IMR-90 (cell line): ENCODE measurements at regions not wholly inside any gene's neighbourhood (a gene's known extent, or its start where the extent isn't known, plus 50 kb on each side); places are given as distances from the start of the nearest gene placed in this dataset.
A peak's percentile ranks its signal among the peaks of the same experiment; 100 is the strongest.

Experiments used
- ATAC-seq: fragments of 200-7000 bp; cut with Tn5 transposase; 2 replicates; pipeline ENCODE4 v1.9.1; 2020; ENCODE audit warnings: low read depth, mild to moderate bottlenecking, moderate library complexity
- BruUV-seq: library from RNA; stranded (reverse); fragments of 400-500 nt; replicated peaks from 2 replicates; lab custom pipeline; 2021; lab: Mats Ljungman, UMichigan
- CTCF ChIA-PET: fragments of 300-600 bp; formaldehyde crosslinking; extraction: SDS; loops from one replicate; lab custom pipeline; 2021; ENCODE audit warnings: antibody characterized with exemption; lab: Yijun Ruan, JAX
- POLR2A ChIA-PET: fragments of 300-600 bp; sonication (Branson Sonifier 250); formaldehyde crosslinking; loops from one replicate; lab custom pipeline; 2022; ENCODE audit warnings: antibody characterized with exemption; ENCODE audit not compliant: unreplicated experiment; lab: Charles Lee
- DNase-seq: peaks from one replicate; pipeline ENCODE4 v3.0.0; 2013
- H2AFZ ChIP-seq: replicated peaks from 2 replicates; pipeline ENCODE3; 2013; ENCODE audit warnings: low read length, mild to moderate bottlenecking; ENCODE audit not compliant: poor library complexity
- H2AK5ac ChIP-seq: 2 replicates; pipeline ENCODE4 v1.6.1; 2013; ENCODE audit warnings: low read depth, low read length, inconsistent platforms
- H2AK9ac ChIP-seq: replicated peaks from 2 replicates; pipeline ENCODE3; 2013; ENCODE audit warnings: mild to moderate bottlenecking, low read depth, low read length, moderate library complexity; ENCODE audit not compliant: poor library complexity
- H2BK120ac ChIP-seq: 2 replicates; pipeline ENCODE4 v1.6.1; 2013; ENCODE audit warnings: low read depth, low read length, inconsistent platforms
- H2BK15ac ChIP-seq: 3 replicates; pipeline ENCODE4 v1.6.1; 2013; ENCODE audit warnings: low read depth, low read length, inconsistent platforms
- H2BK20ac ChIP-seq: 2 replicates; pipeline ENCODE4 v1.6.1; 2013; ENCODE audit warnings: low read depth, mild to moderate bottlenecking, inconsistent platforms, low read length, moderate library complexity
- H2BK5ac ChIP-seq: 2 replicates; pipeline ENCODE4 v1.6.1; 2013; ENCODE audit warnings: mild to moderate bottlenecking, low read depth, low read length, inconsistent platforms; ENCODE audit not compliant: poor library complexity, severe bottlenecking
- H3K14ac ChIP-seq: replicated peaks from 2 replicates; pipeline ENCODE4 v1.6.1; 2013; ENCODE audit warnings: low read depth, low read length, inconsistent platforms
- H3K18ac ChIP-seq: 2 replicates; pipeline ENCODE4 v1.6.1; 2013; ENCODE audit warnings: low read depth, low read length, control low read depth
- H3K23ac ChIP-seq: 2 replicates; pipeline ENCODE4 v1.6.1; 2013; ENCODE audit warnings: low read depth, low read length, inconsistent platforms
- H3K27ac ChIP-seq: 2 replicates; pipeline ENCODE4 v1.5.1; 2013; ENCODE audit warnings: mild to moderate bottlenecking, control low read depth, low read length; ENCODE audit not compliant: insufficient read depth
- H3K27me3 ChIP-seq: 2 replicates; pipeline ENCODE4 v1.6.1; 2013; ENCODE audit warnings: low read length; ENCODE audit not compliant: control insufficient read depth, insufficient read depth
- H3K36me3 ChIP-seq: 2 replicates; pipeline ENCODE4 v1.6.1; 2013; ENCODE audit warnings: low read length, mixed read lengths; ENCODE audit not compliant: control insufficient read depth, insufficient read depth
- H3K4ac ChIP-seq: 2 replicates; pipeline ENCODE4 v1.6.1; 2013; ENCODE audit warnings: low read depth, low read length, inconsistent platforms
- H3K4me1 ChIP-seq: 2 replicates; pipeline ENCODE4 v1.6.1; 2013; ENCODE audit warnings: low read length, mixed read lengths; ENCODE audit not compliant: control insufficient read depth, insufficient read depth
- H3K4me2 ChIP-seq: 2 replicates; pipeline ENCODE4 v1.6.1; 2013; ENCODE audit warnings: low read depth, mild to moderate bottlenecking, control low read depth, low read length, moderate library complexity
- H3K4me3 ChIP-seq: 2 replicates; pipeline ENCODE4 v1.5.1; 2013; ENCODE audit warnings: low read depth, mild to moderate bottlenecking, control low read depth, low read length, moderate library complexity; ENCODE audit not compliant: insufficient read depth
- H3K56ac ChIP-seq: 2 replicates; pipeline ENCODE4 v1.6.1; 2013; ENCODE audit warnings: low read length, inconsistent platforms; ENCODE audit not compliant: insufficient read depth; ENCODE audit errors: extremely low read depth
- H3K79me1 ChIP-seq, 2 experiments: 2 replicates each; pipeline ENCODE4 v1.6.1; 2013; ENCODE audit warnings: low read length in 2 of 2, inconsistent platforms in 1 of 2, low read depth in 1 of 2
- H3K9ac ChIP-seq: 2 replicates; pipeline ENCODE4 v1.6.1; 2013; ENCODE audit warnings: low read depth, low read length, control low read depth
- H3K9me1 ChIP-seq: 2 replicates; pipeline ENCODE4 v1.6.1; 2013; ENCODE audit warnings: low read length, inconsistent platforms; ENCODE audit not compliant: insufficient read depth
- H3K9me3 ChIP-seq: 2 replicates; pipeline ENCODE4 v1.6.1; 2013; ENCODE audit warnings: low read length; ENCODE audit not compliant: control insufficient read depth, insufficient read depth
- H4K20me1 ChIP-seq: 2 replicates; pipeline ENCODE4 v1.6.1; 2013; ENCODE audit warnings: low read length, inconsistent platforms; ENCODE audit not compliant: insufficient read depth
- H4K5ac ChIP-seq: 2 replicates; pipeline ENCODE4 v1.6.1; 2013; ENCODE audit warnings: mild to moderate bottlenecking, low read depth, low read length, control low read depth
- H4K8ac ChIP-seq, 2 experiments: 2 replicates each; pipeline ENCODE4 v1.6.1; 2013; ENCODE audit warnings: low read depth in 2 of 2, low read length in 2 of 2, control low read depth in 1 of 2, inconsistent platforms in 1 of 2
- H4K91ac ChIP-seq: 2 replicates; pipeline ENCODE4 v1.6.1; 2013; ENCODE audit warnings: low read depth, low read length, inconsistent platforms; ENCODE audit not compliant: insufficient read depth
- BHLHE40 ChIP-seq: fragments of 150-350 bp; IDR thresholded peaks from 2 replicates; pipeline ENCODE4 v1.6.1; 2016; ENCODE audit warnings: mild to moderate bottlenecking, low read depth, low read length
- CHD1 ChIP-seq: IDR thresholded peaks from 2 replicates; pipeline ENCODE4 v1.6.1; 2012; ENCODE audit warnings: low read depth, low read length, improper control_type of control experiment
- FOS ChIP-seq: fragments of 150-350 bp; IDR thresholded peaks from 2 replicates; pipeline ENCODE4 v1.6.1; 2016; ENCODE audit warnings: low read depth, low read length
- MAZ ChIP-seq: IDR thresholded peaks from 2 replicates; pipeline ENCODE4 v1.6.1; 2012; ENCODE audit warnings: low read depth, mild to moderate bottlenecking, low read length, improper control_type of control experiment, moderate library complexity, borderline replicate concordance
- MXI1 ChIP-seq: IDR thresholded peaks from 2 replicates; pipeline ENCODE4 v1.6.1; 2012; ENCODE audit warnings: low read depth, mild to moderate bottlenecking, low read length, moderate library complexity, borderline replicate concordance
- NFE2L2 ChIP-seq: fragments of 150-350 bp; IDR thresholded peaks from 2 replicates; pipeline ENCODE4 v1.6.1; 2016; ENCODE audit warnings: low read depth, mild to moderate bottlenecking, low read length
- POLR2A ChIP-seq: IDR thresholded peaks from 2 replicates; pipeline ENCODE4 v1.6.1; 2012; ENCODE audit warnings: mild to moderate bottlenecking, low read depth, low read length
- RAD21 ChIP-seq: IDR thresholded peaks from 2 replicates; pipeline ENCODE4 v1.6.1; 2012; ENCODE audit warnings: low read length, improper control_type of control experiment
- RCOR1 ChIP-seq: IDR thresholded peaks from 2 replicates; pipeline ENCODE4 v1.6.1; 2012; ENCODE audit warnings: mild to moderate bottlenecking, low read length, improper control_type of control experiment; ENCODE audit not compliant: insufficient replicate concordance
- RFX5 ChIP-seq: IDR thresholded peaks from 2 replicates; pipeline ENCODE4 v1.8.0; 2012; ENCODE audit warnings: low read depth, mild to moderate bottlenecking, low read length, moderate library complexity
- SMC3 ChIP-seq: fragments of 150-350 bp; IDR thresholded peaks from 2 replicates; pipeline ENCODE4 v1.6.1; 2016; ENCODE audit warnings: low read depth, mild to moderate bottlenecking, antibody characterized with exemption, low read length, moderate library complexity
- WGBS, 2 experiments: methylation state at CpG; one replicate each; pipeline versions ENCODE4 v1.1.5 to v1.1.7; 2013; ENCODE audit warnings: missing lambda C conversion rate in 2 of 2; ENCODE audit not compliant: insufficient read length in 1 of 2; ENCODE audit errors: extremely low coverage in 2 of 2; 5-methylcytosine and 5-hydroxymethylcytosine counted together
- dilution Hi-C: fragments of 300-500 bp; cut with HindIII; formaldehyde crosslinking; loops from one replicate; pipeline ENCODE4 v1.14.3; 2018; ENCODE audit warnings: low sequenced_read_pairs; ENCODE audit not compliant: unreplicated experiment
- in situ Hi-C: fragments of 300-500 bp; cut with MboI; formaldehyde crosslinking; loops from 3 replicates; pipeline ENCODE4 v1.14.3; 2019; ENCODE audit warnings: low sequenced_read_pairs, inconsistent platforms, mixed read lengths
- intact Hi-C: fragments of 100-400 bp; cut with micrococcal nuclease; formaldehyde crosslinking; loops from 2 replicates; pipeline ENCODE4 v1.10.0; 2022
- TF ChIP-seq, protein P1 (sequence below): conservative IDR thresholded peaks from 2 replicates; pipeline ENCODE4 v1.5.1; 2012; ENCODE audit warnings: mild to moderate bottlenecking, low read depth, low read length, improper control_type of control experiment

DNA sequence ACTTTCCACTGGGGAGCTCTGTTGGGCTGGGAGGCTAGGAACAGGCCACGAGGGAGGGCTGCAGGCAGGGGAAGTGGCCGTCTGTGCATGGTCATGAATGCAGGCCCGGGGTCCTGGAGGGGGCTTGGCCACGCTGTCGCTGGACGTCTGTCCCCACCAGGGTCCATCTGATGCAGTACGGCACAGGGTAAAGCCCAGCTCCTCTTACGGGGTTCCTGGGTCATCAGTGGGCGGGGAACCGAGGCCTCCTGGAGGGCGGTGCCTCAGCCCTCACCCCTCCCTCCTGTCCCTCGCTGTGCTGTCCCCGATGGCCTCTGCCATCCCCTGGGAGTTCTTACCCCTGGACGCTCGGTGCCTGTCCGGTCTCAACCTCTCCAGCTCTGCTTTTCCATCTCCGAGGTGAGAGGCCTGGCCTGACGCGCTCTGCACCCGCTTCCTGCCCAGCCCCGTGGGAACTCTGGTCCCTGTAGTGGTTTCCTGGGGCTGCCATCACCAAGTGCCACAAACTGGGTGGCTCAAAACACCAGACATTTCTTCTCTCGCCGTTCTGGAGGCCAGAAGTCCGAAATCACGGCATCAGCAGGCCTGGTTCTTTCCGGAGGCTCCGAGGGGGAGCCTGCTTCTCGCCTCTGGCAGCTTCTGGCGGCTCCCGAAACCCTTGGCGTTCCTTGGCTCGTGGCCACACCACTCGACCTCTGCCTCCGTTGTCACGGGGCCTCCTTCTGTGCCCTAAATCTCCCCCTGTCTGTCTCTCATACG is 182.8 kb downstream of the SEC14L1 start:
- H4K20me1 ChIP-seq = peaks cover 11% of the 10 kb centered on the region; the same call in 1 of the 2 replicates
- H3K4me1 ChIP-seq = peaks cover 52% of the 10 kb centered on the region
- DNase-seq = peak; percentile 52
- H3K23ac ChIP-seq = peak overlapping the region; percentile 94
- H2BK15ac ChIP-seq = peak overlapping the region; percentile 89
- in situ Hi-C loops (loop anchor here (5.0 kb wide), 1 partner anchor 104 kb away; no protein-coding TSS in a partner anchor), intact Hi-C loops (loop anchor here (1.0 to 5.0 kb wide), 2 partner anchors 38 to 236 kb away; no protein-coding TSS in a partner anchor), dilution Hi-C loops (no loop called here)
- H2AFZ ChIP-seq = peak overlapping the region; percentile 88
- peak overlapping the region; percentile 94 for H3K14ac ChIP-seq
- H3K9me1 ChIP-seq = peaks cover 28% of the 10 kb centered on the region
- TF ChIP-seq MXI1 (peak; percentile 20; the same call in 1 of the 2 replicates), FOS (no peak), RCOR1 (no peak), RFX5 (no peak), BHLHE40 (no peak), POLR2A (no peak; the same call in 1 of the 2 replicates), MAZ (no peak), CHD1 (no peak), RAD21 (no peak; the same call in 1 of the 2 replicates), SMC3 (0 out of 2 replicates have a peak, but pooled peaks have one; percentile 7), NFE2L2 (no peak)
- TF ChIP-seq, protein P1, sequence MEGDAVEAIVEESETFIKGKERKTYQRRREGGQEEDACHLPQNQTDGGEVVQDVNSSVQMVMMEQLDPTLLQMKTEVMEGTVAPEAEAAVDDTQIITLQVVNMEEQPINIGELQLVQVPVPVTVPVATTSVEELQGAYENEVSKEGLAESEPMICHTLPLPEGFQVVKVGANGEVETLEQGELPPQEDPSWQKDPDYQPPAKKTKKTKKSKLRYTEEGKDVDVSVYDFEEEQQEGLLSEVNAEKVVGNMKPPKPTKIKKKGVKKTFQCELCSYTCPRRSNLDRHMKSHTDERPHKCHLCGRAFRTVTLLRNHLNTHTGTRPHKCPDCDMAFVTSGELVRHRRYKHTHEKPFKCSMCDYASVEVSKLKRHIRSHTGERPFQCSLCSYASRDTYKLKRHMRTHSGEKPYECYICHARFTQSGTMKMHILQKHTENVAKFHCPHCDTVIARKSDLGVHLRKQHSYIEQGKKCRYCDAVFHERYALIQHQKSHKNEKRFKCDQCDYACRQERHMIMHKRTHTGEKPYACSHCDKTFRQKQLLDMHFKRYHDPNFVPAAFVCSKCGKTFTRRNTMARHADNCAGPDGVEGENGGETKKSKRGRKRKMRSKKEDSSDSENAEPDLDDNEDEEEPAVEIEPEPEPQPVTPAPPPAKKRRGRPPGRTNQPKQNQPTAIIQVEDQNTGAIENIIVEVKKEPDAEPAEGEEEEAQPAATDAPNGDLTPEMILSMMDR = no peak
- peaks cover 25 to 80% of the 10 kb centered on the region in 2 experiments for H3K79me1 ChIP-seq
- H4K91ac ChIP-seq = peak overlapping the region; percentile 98
- H4K5ac ChIP-seq = peak overlapping the region; percentile 66
- H3K18ac ChIP-seq = peak overlapping the region; percentile 38
- H3K27ac ChIP-seq = peak overlapping the region; percentile 88
- H3K9me3 ChIP-seq = no peaks in the 10 kb centered on the region
- peak overlapping the region; percentile 1; the same call in 1 of the 2 replicates for H3K4me3 ChIP-seq
- peak; percentile 32 for ATAC-seq
- H3K9ac ChIP-seq = peak overlapping the region; percentile 47
- peak overlapping the region; percentile 98 for H3K4ac ChIP-seq
- H3K36me3 ChIP-seq = no peaks in the 10 kb centered on the region
- ChIA-PET POLR2A (interaction anchor here (1.3 kb wide), 1 partner anchor 128 kb away, joined by 5 read pairs; no protein-coding TSS in a partner anchor), CTCF (interaction anchor here (0.6 to 0.9 kb wide), 3 partner anchors 68 to 248 kb away, joined by 3 to 6 read pairs (median 3); no protein-coding TSS in a partner anchor)
- peak overlapping the region; percentile 97 for H2AK5ac ChIP-seq
- H3K56ac ChIP-seq = peak overlapping the region; percentile 81
- H3K4me2 ChIP-seq = peak overlapping the region; percentile 44
- 28% methylated on average over 15 of the region's 36 CpGs; no CpG with 5 or more reads in 1 of the 2 experiments for WGBS, 2 experiments
- H2BK20ac ChIP-seq = peak overlapping the region; percentile 93
- H2BK5ac ChIP-seq = peak overlapping the region; percentile 96
- no TSS peak for BruUV-seq
- no peaks in the 10 kb centered on the region for H3K27me3 ChIP-seq
- H2AK9ac ChIP-seq = peak overlapping the region; percentile 98
- peak overlapping the region; percentile 99 for H2BK120ac ChIP-seq
- peak overlapping the region; percentile 87 to 90 for H4K8ac ChIP-seq
